PC-3 (cell line): ENCODE measurements at regions not wholly inside any gene's neighbourhood (a gene's known extent, or its start where the extent isn't known, plus 50 kb on each side); places are given as distances from the start of the nearest gene placed in this dataset.

Source experiments
- ATAC-seq: fragments of 200-7000 bp; cut with Tn5 transposase; 2 replicates; pipeline ENCODE4 v1.9.1; 2020; ENCODE audit warnings: mild to moderate bottlenecking, moderate library complexity
- BruUV-seq: library from RNA; stranded (reverse); fragments of 400-500 nt; replicated peaks from 2 replicates; lab custom pipeline; 2021; lab: Mats Ljungman, UMichigan
- CTCF ChIA-PET: fragments of 300-600 bp; sonication (Branson Sonifier 250); formaldehyde crosslinking; loops from one replicate; lab custom pipeline; 2022; ENCODE audit warnings: antibody characterized with exemption; lab: Charles Lee
- POLR2A ChIA-PET: fragments of 300-600 bp; sonication (Branson Sonifier 250); formaldehyde crosslinking; loops from one replicate; lab custom pipeline; 2022; ENCODE audit warnings: antibody characterized with exemption; ENCODE audit not compliant: unreplicated experiment; lab: Charles Lee
- DNase-seq: peaks from one replicate; pipeline ENCODE4 v3.0.0-alpha.2; 2015
- H2AFZ ChIP-seq: fragments of 300-600 bp; sonication (generic); 2 replicates; pipeline ENCODE4 v1.6.0; 2016; ENCODE audit warnings: antibody characterized with exemption, low read length
- H3F3A ChIP-seq: fragments of 300-600 bp; sonication (generic); one replicate; pipeline ENCODE4 v1.6.0; 2017; ENCODE audit warnings: antibody characterized with exemption, low read length, control low read depth, mild to moderate bottlenecking; ENCODE audit not compliant: unreplicated experiment
- H3K27ac ChIP-seq: fragments of 300-600 bp; sonication (generic); 2 replicates; pipeline ENCODE4 v1.5.1; 2016; ENCODE audit warnings: mild to moderate bottlenecking, low read length
- H3K27me3 ChIP-seq: fragments of 300-600 bp; sonication (generic); 2 replicates; pipeline ENCODE4 v1.6.1; 2016; ENCODE audit warnings: low read length, mixed read lengths
- H3K36me3 ChIP-seq: fragments of 300-600 bp; sonication (generic); 2 replicates; pipeline ENCODE4 v1.6.1; 2016; ENCODE audit warnings: low read depth, mixed run types, low read length, mixed read lengths
- H3K4me1 ChIP-seq: fragments of 300-600 bp; sonication (generic); 2 replicates; pipeline ENCODE4 v1.5.1; 2016; ENCODE audit warnings: low read length; ENCODE audit not compliant: insufficient read depth
- H3K4me2 ChIP-seq: fragments of 300-600 bp; sonication (generic); 2 replicates; pipeline ENCODE4 v1.6.0; 2016; ENCODE audit warnings: low read length
- H3K4me3 ChIP-seq: fragments of 300-600 bp; sonication (generic); 2 replicates; pipeline ENCODE4 v1.5.1; 2016; ENCODE audit warnings: mild to moderate bottlenecking, low read length, mixed read lengths
- H3K79me2 ChIP-seq: fragments of 300-600 bp; sonication (generic); 2 replicates; pipeline ENCODE4 v1.6.1; 2017; ENCODE audit warnings: low read length, mixed read lengths
- H3K9ac ChIP-seq: fragments of 300-600 bp; sonication (generic); 2 replicates; pipeline ENCODE4 v1.6.0; 2016; ENCODE audit warnings: mild to moderate bottlenecking, low read length
- H3K9me2 ChIP-seq: fragments of 300-600 bp; sonication (generic); replicated peaks from 2 replicates; pipeline ENCODE4 v1.6.1; 2016; ENCODE audit warnings: mixed run types, low read length, mixed read lengths
- H3K9me3 ChIP-seq: fragments of 300-600 bp; sonication (generic); 2 replicates; pipeline ENCODE4 v1.6.1; 2016; ENCODE audit warnings: low read length, mixed read lengths
- H4K20me1 ChIP-seq: fragments of 300-600 bp; sonication (generic); 2 replicates; pipeline ENCODE4 v1.6.1; 2016; ENCODE audit warnings: low read length, mixed read lengths
- CTCF ChIP-seq: fragments of 300-600 bp; sonication (generic); conservative IDR thresholded peaks from 2 replicates; pipeline ENCODE4 v1.5.1; 2017; ENCODE audit warnings: antibody characterized with exemption, low read depth, mild to moderate bottlenecking, low read length
- EZH2 ChIP-seq: fragments of 300-600 bp; sonication (generic); IDR thresholded peaks from one replicate; pipeline ENCODE4 v1.6.1; 2017; ENCODE audit warnings: antibody characterized with exemption, mild to moderate bottlenecking, low read length; ENCODE audit not compliant: unreplicated experiment
- EZH2phosphoT487 ChIP-seq: fragments of 300-600 bp; sonication (generic); IDR thresholded peaks from 2 replicates; pipeline ENCODE4 v1.6.1; 2018; ENCODE audit warnings: mild to moderate bottlenecking, antibody characterized with exemption, low read length, borderline replicate concordance
- intact Hi-C: fragments of 100-400 bp; cut with micrococcal nuclease; formaldehyde crosslinking; loops from 2 replicates; pipeline ENCODE4 v1.9.0; 2023

- CTCF ChIA-PET = no interaction called here
- H3K4me3 ChIP-seq = no peak overlapping the region
- POLR2A ChIA-PET = no interaction called here
- no peak overlapping the region for H3K9ac ChIP-seq
- no peak for DNase-seq
- H3F3A ChIP-seq = no peaks in the 10 kb centered on the region
- H3K36me3 ChIP-seq = no peaks in the 10 kb centered on the region
- no peaks in the 10 kb centered on the region for H4K20me1 ChIP-seq
- no peak overlapping the region for H3K4me2 ChIP-seq
- no peaks in the 10 kb centered on the region for H3K27me3 ChIP-seq
- H3K79me2 ChIP-seq = no peaks in the 10 kb centered on the region
- BruUV-seq = no TSS peak
- no peaks in the 10 kb centered on the region for H3K4me1 ChIP-seq
- H2AFZ ChIP-seq = no peak overlapping the region
- H3K9me3 ChIP-seq = no peaks in the 10 kb centered on the region
- TF ChIP-seq CTCF = no peak
- intact Hi-C loops = no loop called here
- no peak for ATAC-seq
- H3K9me2 ChIP-seq = no peaks in the 10 kb centered on the region
- H3K27ac ChIP-seq = no peak overlapping the region
Measured at GRCh38 chr1:216843409-216843808, 120.2 kb upstream of the ESRRG start.

- H2AFZ ChIP-seq = no peak overlapping the region
- no peaks in the 10 kb centered on the region for H4K20me1 ChIP-seq
- BruUV-seq = no TSS peak
- no peak overlapping the region for H3K9ac ChIP-seq
- no peak for ATAC-seq
- no peak for DNase-seq
- H3K27me3 ChIP-seq = no peaks in the 10 kb centered on the region
- no peaks in the 10 kb centered on the region for H3K9me3 ChIP-seq
- no peak overlapping the region for H3K4me3 ChIP-seq
- ChIA-PET POLR2A (no interaction called here), CTCF (no interaction called here)
- no peak overlapping the region for H3K4me2 ChIP-seq
- H3K79me2 ChIP-seq = no peaks in the 10 kb centered on the region
- no peaks in the 10 kb centered on the region for H3K36me3 ChIP-seq
- H3K4me1 ChIP-seq = no peaks in the 10 kb centered on the region
- no peak for TF ChIP-seq EZH2phosphoT487
- no peak for TF ChIP-seq CTCF
- no peak for TF ChIP-seq EZH2
- intact Hi-C loops = no loop called here
- 0 out of 2 replicates have a peak, but pooled peaks cover 4% of the 10 kb centered on the region for H3K9me2 ChIP-seq
- no peaks in the 10 kb centered on the region for H3F3A ChIP-seq
- H3K27ac ChIP-seq = no peak overlapping the region
Measured at GRCh38 chr1:216841165-216841564, 117.9 kb upstream of the ESRRG start.

GRCh38 chr1:216836316-216836715, 113.1 kb upstream of the ESRRG start:
- H3K27me3 ChIP-seq = peaks cover 7% of the 10 kb centered on the region; the same call in 1 of the 2 replicates
- H3K4me3 ChIP-seq = no peak overlapping the region
- 0 out of 2 replicates have a peak, but pooled peaks cover 4% of the 10 kb centered on the region for H3K9me2 ChIP-seq
- ATAC-seq = no peak
- H3F3A ChIP-seq = no peaks in the 10 kb centered on the region
- POLR2A ChIA-PET = no interaction called here
- no TSS peak for BruUV-seq
- no peak for DNase-seq
- H3K4me1 ChIP-seq = no peaks in the 10 kb centered on the region
- H4K20me1 ChIP-seq = no peaks in the 10 kb centered on the region
- no peaks in the 10 kb centered on the region for H3K36me3 ChIP-seq
- TF ChIP-seq EZH2 (no peak), CTCF (no peak), EZH2phosphoT487 (no peak)
- no peak overlapping the region for H3K4me2 ChIP-seq
- no peaks in the 10 kb centered on the region for H3K79me2 ChIP-seq
- intact Hi-C loops = no loop called here
- CTCF ChIA-PET = no interaction called here
- H2AFZ ChIP-seq = no peak overlapping the region
- H3K9ac ChIP-seq = no peak overlapping the region
- H3K9me3 ChIP-seq = no peaks in the 10 kb centered on the region
- no peak overlapping the region for H3K27ac ChIP-seq
